Esophagus squamous epithelium (tissue), 4 donors: ENCODE measurements at regions not wholly inside any gene's neighbourhood (a gene's known extent, or its start where the extent isn't known, plus 50 kb on each side); places are given as distances from the start of the nearest gene placed in this dataset.

Experiments used
- POLR2A ChIP-seq, 4 donors: fragments of 450-650 bp; IDR thresholded peaks; one replicate each; pipeline ENCODE4 v1.6.1; 2017; ENCODE audit warnings: antibody characterized with exemption in 4 of 4, mild to moderate bottlenecking in 4 of 4, moderate library complexity in 3 of 4
- TF ChIP-seq, protein P1 (sequence below), 6 experiments: fragments of 450-650 bp in 4 of 6; fragments of 200-600 bp in 2 of 6; sonication (generic) in 2 of 6; IDR thresholded peaks; one replicate each; pipeline ENCODE4 v1.5.1; 2016 to 2019; ENCODE audit warnings: antibody characterized with exemption in 6 of 6, mild to moderate bottlenecking in 4 of 6, moderate library complexity in 4 of 6

DNA sequence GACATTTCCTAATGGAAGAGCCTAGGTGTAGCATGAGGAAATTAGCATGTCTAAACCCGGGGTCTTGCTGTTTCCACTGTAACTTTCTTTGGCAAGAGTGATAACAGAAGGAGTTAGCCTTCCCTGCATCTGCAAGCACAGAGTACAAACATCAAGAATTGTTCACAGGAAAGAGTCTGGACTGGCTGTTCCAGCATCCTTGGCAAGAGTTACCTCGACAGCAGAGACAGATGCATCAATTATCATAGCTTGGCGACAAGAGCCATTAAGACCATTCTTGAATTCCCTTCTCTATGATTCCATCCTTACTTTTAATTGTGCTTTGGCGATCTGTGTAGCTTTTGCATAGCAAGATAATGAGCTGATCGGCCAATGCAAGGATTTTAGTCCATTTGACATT is 82.8 kb upstream of the RALGPS2 start:
- TF ChIP-seq, protein P1, sequence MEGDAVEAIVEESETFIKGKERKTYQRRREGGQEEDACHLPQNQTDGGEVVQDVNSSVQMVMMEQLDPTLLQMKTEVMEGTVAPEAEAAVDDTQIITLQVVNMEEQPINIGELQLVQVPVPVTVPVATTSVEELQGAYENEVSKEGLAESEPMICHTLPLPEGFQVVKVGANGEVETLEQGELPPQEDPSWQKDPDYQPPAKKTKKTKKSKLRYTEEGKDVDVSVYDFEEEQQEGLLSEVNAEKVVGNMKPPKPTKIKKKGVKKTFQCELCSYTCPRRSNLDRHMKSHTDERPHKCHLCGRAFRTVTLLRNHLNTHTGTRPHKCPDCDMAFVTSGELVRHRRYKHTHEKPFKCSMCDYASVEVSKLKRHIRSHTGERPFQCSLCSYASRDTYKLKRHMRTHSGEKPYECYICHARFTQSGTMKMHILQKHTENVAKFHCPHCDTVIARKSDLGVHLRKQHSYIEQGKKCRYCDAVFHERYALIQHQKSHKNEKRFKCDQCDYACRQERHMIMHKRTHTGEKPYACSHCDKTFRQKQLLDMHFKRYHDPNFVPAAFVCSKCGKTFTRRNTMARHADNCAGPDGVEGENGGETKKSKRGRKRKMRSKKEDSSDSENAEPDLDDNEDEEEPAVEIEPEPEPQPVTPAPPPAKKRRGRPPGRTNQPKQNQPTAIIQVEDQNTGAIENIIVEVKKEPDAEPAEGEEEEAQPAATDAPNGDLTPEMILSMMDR (IDR thresholded peaks at IDR 0.05): no peak
- no peak for TF ChIP-seq POLR2A (IDR thresholded peaks at IDR 0.05)
